ENCODE measurements at regions not wholly inside any gene's neighbourhood (a gene's known extent, or its start where the extent isn't known, plus 50 kb on each side); places are given as distances from the start of the nearest gene placed in this dataset.

- TF ChIP-seq RAD21 (IDR thresholded peaks at IDR 0.05) (no peak), JUND (IDR thresholded peaks at IDR 0.05) (no peak), CTCF (IDR thresholded peaks at IDR 0.05; ENCODE audit: low read depth, low read length, missing input control) (no peak), YY1 (IDR thresholded peaks at IDR 0.05) (no peak), FOXA1 (IDR thresholded peaks at IDR 0.05) (no peak), RXRA (IDR thresholded peaks at IDR 0.05) (no peak), EGR1 (IDR thresholded peaks at IDR 0.05; ENCODE audit: low read depth in 2 of 2) (no peak), GABPA (IDR thresholded peaks at IDR 0.05 in 1 of 2, conservative IDR thresholded peaks at IDR 0.05 in 1 of 2) (no peak), TAF1 (conservative IDR thresholded peaks at IDR 0.05) (no peak), MAX (IDR thresholded peaks at IDR 0.05) (no peak), SP1 (IDR thresholded peaks at IDR 0.05) (no peak), REST (IDR thresholded peaks at IDR 0.05) (no peak)
Measured at GRCh38 chr13:47628666-47629065, 372.4 kb downstream of the SUCLA2 start.
